ENCODE measurements at regions not wholly inside any gene's neighbourhood (a gene's known extent, or its start where the extent isn't known, plus 50 kb on each side); places are given as distances from the start of the nearest gene placed in this dataset.

DNA sequence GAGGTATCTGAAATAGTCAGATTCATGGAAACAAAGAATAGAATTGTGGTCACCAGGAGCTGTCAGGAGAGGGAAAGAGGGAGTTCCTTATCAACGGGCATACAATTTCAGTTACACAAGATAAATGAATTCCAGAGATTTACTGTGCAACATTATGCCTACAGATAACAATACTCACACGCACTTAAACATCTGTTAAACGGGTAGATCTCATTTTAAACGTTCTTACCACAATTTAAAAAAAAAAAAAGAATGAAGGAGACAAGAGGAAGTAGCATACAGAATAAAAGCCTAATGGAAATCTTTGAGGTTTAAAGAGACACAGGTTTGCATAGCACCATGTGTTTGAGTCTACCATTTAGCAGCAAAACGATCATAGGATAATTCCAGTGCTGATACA lies 298.0 kb downstream of the DKK2 start:
- FAIRE-seq (no peak), DNase-seq (ENCODE audit: insufficient read length, low spot score) (no peak)
- TF ChIP-seq, protein P1, sequence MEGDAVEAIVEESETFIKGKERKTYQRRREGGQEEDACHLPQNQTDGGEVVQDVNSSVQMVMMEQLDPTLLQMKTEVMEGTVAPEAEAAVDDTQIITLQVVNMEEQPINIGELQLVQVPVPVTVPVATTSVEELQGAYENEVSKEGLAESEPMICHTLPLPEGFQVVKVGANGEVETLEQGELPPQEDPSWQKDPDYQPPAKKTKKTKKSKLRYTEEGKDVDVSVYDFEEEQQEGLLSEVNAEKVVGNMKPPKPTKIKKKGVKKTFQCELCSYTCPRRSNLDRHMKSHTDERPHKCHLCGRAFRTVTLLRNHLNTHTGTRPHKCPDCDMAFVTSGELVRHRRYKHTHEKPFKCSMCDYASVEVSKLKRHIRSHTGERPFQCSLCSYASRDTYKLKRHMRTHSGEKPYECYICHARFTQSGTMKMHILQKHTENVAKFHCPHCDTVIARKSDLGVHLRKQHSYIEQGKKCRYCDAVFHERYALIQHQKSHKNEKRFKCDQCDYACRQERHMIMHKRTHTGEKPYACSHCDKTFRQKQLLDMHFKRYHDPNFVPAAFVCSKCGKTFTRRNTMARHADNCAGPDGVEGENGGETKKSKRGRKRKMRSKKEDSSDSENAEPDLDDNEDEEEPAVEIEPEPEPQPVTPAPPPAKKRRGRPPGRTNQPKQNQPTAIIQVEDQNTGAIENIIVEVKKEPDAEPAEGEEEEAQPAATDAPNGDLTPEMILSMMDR (IDR thresholded peaks at IDR 0.05; ENCODE audit: insufficient read depth, missing control alignments), result no peak

DNA sequence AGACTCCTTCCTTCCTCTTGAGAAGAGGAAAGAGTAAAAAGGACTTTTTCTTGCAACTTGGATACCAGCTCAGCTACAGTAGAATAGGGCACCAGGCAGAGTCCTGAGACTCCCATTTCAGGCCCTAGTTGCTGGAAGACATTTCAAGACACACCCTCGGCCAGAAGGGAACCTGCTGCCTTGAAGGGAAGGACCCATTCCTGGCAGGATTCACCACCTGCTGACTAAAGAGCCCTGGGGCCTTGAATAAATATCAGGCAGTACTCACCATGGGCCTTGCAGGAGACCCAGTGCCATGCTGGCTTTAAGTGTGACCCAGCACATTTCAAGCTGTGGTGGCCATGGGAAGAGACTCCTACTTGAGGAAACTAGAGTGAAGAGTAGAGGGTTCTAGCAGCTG lies 317.6 kb downstream of the DKK2 start:
- FAIRE-seq (no peak), DNase-seq (ENCODE audit: insufficient read length, low spot score) (no peak)
- TF ChIP-seq, protein P1 (IDR thresholded peaks at IDR 0.05; ENCODE audit: insufficient read depth, missing control alignments), result no peak

DNA sequence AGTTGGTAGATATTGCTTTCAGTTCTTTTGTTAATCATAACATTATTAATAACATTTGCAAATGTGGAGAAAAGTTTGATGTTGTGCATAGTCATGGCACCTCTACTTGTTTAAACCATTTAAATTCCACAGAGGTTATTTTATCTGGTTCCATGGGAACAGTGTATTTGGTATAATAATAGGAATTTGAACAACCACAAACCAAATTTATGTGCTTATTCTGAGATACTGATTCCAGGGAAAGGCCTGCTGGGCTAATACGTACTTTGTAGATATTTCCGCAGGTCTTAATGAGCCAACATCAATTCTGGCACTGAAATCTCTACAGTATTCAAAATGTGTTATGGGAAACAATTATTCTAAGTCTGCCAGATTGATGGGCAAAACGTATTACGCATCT lies 319.0 kb downstream of the DKK2 start:
- TF ChIP-seq, protein P1 (IDR thresholded peaks at IDR 0.05; ENCODE audit: insufficient read depth, missing control alignments), result no peak
- FAIRE-seq (no peak), DNase-seq (ENCODE audit: insufficient read length, low spot score) (no peak)

DNA sequence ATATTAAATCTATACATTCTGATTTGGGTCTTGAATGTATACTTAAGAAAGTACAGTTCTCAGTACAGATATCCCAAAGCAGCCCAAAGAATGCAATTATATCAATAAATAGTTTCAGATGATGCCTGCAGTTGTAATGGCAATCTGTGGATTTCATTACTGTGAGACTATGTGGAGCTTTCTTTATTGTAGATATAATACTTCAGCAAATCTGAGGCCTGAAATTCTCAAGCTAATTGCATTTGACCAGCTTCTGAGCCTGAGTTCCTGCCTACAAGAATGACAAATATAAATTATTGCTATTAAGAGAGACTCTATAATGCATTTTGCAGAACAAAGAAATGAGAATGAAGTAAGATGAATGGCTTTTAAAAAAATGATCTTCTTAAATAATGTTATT lies 320.3 kb downstream of the DKK2 start:
- no peak for DNase-seq (ENCODE audit: insufficient read length, low spot score)
- TF ChIP-seq, protein P1 (IDR thresholded peaks at IDR 0.05; ENCODE audit: insufficient read depth, missing control alignments), result no peak
- FAIRE-seq, result no peak

DNA sequence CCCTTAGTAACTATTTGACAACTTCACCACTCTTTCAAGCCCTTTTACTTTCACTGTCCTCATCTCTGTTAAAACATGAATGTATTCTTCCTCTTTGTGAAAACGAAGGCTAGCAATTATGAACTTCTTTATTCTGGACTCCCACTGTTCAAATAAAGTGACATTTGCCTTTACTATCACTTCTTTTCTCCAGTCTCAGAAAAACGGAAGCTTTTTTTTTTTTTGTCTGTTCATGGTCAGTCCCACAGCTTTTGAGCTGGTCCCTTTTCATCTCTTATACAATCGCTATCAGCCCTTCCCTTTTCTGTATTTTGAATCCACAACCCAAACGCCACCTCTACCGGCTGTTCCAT lies 327.7 kb downstream of the DKK2 start:
- FAIRE-seq, result no peak
- TF ChIP-seq, protein P1 (IDR thresholded peaks at IDR 0.05; ENCODE audit: insufficient read depth, missing control alignments), result no peak
- no peak for DNase-seq (ENCODE audit: insufficient read length, low spot score)

DNA sequence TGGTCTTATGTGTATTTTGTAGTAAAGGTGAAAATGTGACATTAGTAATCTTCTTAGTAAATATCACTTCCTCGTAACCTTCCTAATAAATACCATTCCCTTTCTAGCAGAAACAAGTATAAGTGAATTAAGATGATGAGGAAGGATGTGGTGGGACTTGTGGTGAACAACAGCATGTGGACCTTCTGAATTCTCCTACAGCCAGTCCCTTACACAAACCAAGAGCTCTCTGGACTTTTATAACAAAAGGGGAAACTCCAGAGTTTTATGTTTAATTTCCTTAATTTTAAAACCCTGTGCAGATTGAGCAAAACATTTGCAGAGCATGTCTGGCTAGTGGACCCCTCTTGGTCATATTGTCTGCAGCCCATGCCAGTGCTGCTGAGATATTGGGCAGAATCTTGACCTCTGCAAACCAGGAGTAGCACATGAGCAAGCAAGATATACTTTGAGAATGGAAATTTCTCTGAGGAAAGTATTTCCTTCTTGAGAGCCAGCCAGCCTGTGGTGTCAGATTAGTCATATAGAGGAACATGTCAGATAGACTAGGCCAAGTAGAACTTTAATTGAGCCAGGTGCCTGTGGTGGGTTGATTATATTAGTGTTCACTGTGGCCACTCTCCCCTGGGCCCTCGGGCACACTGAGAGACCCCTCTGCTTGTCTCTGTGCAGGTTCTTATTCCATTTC lies 328.2 kb downstream of the DKK2 start:
- FAIRE-seq (no peak), DNase-seq (ENCODE audit: insufficient read length, low spot score) (no peak)
- TF ChIP-seq, protein P1 (IDR thresholded peaks at IDR 0.05; ENCODE audit: insufficient read depth, missing control alignments), result no peak

DNA sequence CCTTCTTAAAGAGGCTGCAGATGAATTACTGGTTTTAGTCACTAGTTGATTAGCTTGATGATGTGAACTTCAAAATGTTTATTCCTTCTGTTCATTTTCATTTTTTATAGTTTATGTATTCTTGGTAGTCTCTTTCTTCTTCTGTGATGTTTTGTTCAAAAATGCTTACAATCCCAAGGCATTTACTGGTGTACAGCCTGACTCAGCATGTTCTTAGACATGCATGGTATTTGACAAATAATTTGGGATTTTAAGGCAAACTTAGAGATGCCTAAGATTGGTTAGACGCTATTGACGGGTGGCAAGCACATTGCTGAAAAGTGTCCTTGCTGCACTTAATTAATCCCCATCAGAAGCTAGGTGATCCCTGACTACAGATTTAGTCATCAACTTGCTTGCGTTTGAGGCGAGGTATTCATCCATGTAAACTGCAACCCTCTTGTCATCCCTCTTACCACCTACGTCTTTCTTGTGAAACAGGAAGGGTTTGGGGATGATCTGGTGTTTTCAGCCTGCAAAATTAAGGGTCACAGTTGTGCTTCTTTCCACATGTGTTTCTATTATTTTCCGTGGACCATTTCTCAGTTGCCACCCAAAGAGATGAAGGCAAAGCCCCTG lies 331.8 kb downstream of the DKK2 start:
- DNase-seq (ENCODE audit: insufficient read length, low spot score), result no peak
- no peak for FAIRE-seq
- TF ChIP-seq, protein P1 (IDR thresholded peaks at IDR 0.05; ENCODE audit: insufficient read depth, missing control alignments), result no peak

Data from D721Med (cell line).